EL (cell line): ENCODE measurements at regions not wholly inside any gene's neighbourhood (a gene's known extent, or its start where the extent isn't known, plus 50 kb on each side); places are given as distances from the start of the nearest gene placed in this dataset.
A peak's percentile ranks its signal among the peaks of the same experiment; 100 is the strongest.

ENCODE experiments used
- DNase-seq: peaks from one replicate; pipeline ENCODE4 v3.0.0-alpha.2; 2016

DNA sequence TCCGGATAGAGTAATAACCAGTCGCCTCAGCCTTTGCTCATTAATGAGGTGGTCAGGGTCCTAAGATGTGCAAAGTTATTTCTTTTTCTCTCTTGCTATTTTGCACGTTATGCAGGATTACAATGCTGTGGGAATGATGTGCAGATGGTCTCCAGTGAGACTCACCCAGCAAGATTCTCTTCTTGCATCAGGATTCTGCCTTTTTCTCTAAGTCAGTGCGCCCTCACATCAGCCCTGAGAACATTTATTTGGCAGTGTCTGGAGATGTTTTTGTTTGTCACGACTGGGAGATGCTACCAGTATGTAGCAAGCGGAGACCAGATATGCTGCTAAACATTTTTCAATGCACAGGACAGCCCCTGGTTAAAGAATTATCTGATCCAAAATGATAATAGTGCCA lies 280.3 kb upstream of the WWC1 start:
- no peak for DNase-seq

GRCh38 chr5:168012006-168012405 lies 279.4 kb upstream of the WWC1 start:
- DNase-seq = no peak

- no peak for DNase-seq
Observed at GRCh38 chr5:168013546-168013945, 277.9 kb upstream of the WWC1 start.

- DNase-seq = no peak
Observed at GRCh38 chr5:168014433-168015123, 276.9 kb upstream of the WWC1 start.

GRCh38 chr5:168015506-168015905 lies 275.9 kb upstream of the WWC1 start:
- DNase-seq = peak; percentile 9

DNA sequence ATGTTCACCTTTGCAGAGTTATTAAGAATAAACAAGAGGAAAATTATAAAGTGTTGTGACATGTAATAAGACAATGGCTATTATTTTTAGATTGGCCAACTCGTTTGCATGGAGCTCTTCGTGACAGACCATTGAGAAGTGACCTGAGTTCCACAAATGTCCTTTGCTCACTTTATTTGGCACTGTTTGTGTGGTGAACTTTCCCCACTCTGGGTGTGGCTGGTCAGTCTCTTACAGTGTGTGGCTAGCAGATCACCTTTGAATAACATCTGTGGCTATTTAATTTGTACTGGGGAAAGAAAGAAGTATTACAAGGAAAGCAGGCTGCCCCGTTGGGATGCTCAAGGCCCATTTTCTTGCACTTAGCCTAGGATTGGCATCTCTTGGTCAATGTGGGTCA lies 274.1 kb upstream of the WWC1 start:
- DNase-seq = no peak

DNA sequence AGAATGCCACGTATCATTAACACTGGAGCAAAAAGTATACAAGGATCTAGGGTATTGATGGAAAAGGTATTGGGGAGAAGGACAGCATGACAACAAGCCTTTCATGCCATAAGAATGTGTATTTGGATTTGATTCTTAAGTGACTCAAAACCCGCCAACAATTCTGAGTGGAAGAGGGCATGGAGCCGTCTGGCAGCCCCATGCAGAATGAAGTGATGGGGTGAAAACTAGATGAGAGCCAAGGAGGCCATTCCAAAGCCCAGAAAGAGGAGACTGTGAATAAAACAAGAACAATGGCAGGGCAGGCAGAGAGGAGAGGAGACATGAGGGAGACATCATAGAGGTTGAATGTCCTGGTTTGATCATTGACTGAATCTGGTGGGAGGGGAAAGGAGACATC lies 272.3 kb upstream of the WWC1 start:
- DNase-seq = no peak

- peak; percentile 12 for DNase-seq
Observed at GRCh38 chr5:168020542-168021294, 270.7 kb upstream of the WWC1 start.

DNA sequence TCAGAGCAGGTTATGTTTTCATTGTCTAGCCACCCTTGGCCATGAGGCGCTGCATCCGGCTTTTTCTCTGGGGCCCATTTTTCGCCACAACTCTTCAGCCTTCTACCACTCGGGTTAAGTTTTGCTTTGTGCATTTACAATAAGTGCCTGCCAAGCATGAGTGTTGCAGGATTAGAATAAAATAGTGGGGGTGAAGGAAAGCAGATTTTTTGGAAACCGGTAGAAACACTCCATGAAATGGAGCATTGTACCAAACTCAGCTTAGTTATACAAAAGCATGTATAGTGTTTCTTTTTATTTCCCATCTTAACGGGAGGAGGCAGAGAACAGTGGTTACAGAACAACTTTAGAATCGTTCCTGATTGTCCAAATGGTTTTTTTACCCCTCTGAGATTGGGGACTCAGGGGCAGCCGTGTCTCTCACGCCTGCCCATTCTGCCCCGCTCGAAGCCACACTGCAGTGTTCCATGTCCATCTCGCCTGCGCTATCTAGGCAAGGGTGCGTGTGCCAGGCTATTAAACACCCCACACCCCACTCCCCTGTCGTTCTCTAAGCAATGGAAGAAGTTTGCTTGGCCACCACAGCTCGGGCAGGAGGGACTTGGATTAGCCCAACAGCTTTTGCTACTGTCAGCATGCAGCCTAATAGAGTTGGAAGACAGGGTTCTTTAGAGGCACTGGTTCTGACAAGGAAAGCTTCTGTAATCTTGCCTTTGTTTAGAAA lies 268.8 kb upstream of the WWC1 start:
- DNase-seq = no peak

- DNase-seq = no peak
Observed at GRCh38 chr5:168023191-168023590, 268.3 kb upstream of the WWC1 start.

- DNase-seq = no peak
Observed at GRCh38 chr5:168024306-168024705, 267.1 kb upstream of the WWC1 start.

DNA sequence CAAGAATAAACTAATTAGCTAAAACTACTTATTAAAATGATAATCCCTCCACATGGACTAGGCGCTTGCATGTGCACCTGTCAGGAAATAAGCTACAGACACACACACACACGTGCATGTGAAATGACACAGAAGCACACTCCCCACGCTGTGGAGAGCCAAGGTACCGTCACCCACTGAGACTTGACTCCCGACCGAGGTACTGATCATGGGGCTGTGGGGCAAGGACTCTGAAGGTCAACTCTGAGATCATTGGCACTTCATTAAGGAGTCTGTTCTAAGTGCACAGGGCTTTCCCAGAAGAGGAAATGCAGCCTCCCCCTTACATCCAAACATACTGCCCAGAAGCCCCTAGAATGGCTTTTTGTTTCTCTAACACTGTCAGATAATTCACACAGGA lies 264.4 kb upstream of the WWC1 start:
- no peak for DNase-seq

DNA sequence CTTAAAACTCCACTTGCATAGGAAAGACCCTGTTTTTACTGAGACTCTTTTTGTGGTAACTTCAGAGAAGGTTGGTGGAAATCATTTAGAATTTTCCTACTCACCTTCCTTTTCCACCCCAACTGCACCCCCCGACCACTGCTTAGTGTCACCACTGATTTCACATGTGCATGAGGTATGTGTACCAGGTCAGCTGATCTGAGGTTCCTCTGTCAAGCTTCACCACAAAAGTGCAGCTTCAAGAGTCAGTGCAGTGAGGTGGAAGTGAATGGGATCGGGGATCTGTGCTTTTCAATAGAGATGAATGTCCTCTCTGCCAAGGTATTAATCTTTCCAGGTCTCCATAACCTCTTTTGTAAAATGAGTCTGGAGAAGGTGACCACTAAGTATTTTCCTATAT lies 260.5 kb upstream of the WWC1 start:
- DNase-seq = no peak

- DNase-seq = no peak
Observed at GRCh38 chr5:168031614-168032013, 259.8 kb upstream of the WWC1 start.

DNA sequence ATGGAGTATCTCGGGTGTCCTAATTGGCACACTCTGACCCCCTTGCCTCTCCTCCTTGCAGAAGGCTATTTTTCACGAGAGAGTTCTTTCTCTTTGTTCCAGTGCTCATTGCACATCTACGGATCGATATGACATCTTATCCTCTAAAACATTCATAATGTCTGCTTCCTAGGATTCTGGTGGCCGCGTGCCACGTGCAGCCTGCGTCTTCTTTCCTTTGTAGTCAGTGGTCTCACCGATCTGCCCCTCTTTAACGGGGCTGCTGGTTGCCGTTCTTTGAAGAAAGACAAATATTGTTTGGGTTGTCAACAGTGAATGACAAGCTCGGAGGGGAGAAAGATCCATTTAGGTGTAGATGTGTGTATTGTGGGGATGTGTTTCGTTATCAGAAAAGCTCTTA lies 252.4 kb upstream of the WWC1 start:
- no peak for DNase-seq

GRCh38 chr5:168039566-168040248 lies 251.7 kb upstream of the WWC1 start:
- no peak for DNase-seq

GRCh38 chr5:168041583-168041982 lies 249.9 kb upstream of the WWC1 start:
- no peak for DNase-seq

GRCh38 chr5:168042284-168043068 lies 249.0 kb upstream of the WWC1 start:
- DNase-seq = no peak

DNA sequence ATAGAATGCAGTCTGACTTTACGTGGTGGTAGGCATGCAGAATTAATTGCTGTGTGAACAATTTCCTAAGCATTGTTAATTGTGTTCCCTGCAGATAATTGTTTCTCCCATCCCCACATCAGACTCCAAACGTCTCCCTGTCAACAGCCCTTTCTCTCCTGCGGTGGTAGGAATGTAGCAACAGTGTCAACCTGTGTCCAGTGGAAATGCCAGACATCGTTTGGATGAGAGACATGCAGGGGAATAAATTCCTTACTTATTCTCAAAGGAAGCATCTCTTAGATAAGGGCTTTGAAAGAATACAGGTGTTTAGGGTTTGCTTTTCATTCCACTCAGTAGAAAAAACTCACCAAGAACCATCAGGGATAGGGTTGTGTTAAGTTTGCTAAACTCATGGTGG lies 245.3 kb upstream of the WWC1 start:
- no peak for DNase-seq

- DNase-seq = peak; percentile 26
Observed at GRCh38 chr5:168047043-168047668, 244.3 kb upstream of the WWC1 start.

DNA sequence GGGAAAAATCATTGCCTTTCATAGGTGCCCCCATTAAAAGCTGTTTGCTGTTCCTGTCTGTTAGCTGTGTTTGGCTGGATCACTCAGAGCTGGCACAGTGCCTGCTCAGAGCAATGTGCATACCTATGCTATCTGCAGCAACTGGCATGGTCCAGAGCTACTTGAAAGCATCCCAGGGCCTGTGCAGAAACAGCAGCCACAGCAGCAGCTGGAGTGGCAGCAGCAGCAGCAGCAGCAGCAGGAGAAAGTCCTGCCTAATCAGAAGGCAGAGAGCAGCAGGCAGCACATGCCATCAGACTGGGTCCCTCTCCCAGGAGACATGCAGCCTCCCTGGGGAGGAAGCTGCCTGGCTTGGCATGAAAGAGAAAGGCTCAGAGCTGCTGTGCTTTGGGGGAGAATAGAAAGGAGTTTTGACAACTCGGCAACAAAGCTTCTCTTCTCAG lies 243.8 kb upstream of the WWC1 start:
- DNase-seq = no peak

- no peak for DNase-seq
Observed at GRCh38 chr5:168048486-168048885, 243.0 kb upstream of the WWC1 start.
